GM20431 (cell line): ENCODE measurements at regions not wholly inside any gene's neighbourhood (a gene's known extent, or its start where the extent isn't known, plus 50 kb on each side); places are given as distances from the start of the nearest gene placed in this dataset.

ENCODE experiments used
- in situ Hi-C: fragments of 300-500 bp; cut with MseI, MboI; formaldehyde crosslinking; loops from one replicate; pipeline ENCODE4 v1.15.0; 2020; ENCODE audit warnings: low sequenced_read_pairs; ENCODE audit not compliant: unreplicated experiment

- in situ Hi-C loops, result no loop called here
These were observed 472.7 kb upstream of the NBEA start for GRCh38 chr13:34469196-34469986.

GRCh38 chr13:34474187-34474868 lies 467.7 kb upstream of the NBEA start:
- in situ Hi-C loops, result no loop called here

GRCh38 chr13:34478376-34478775 lies 463.7 kb upstream of the NBEA start:
- in situ Hi-C loops, result no loop called here

GRCh38 chr13:34502011-34502410 lies 440.1 kb upstream of the NBEA start:
- in situ Hi-C loops, result no loop called here

GRCh38 chr13:34502621-34503020 lies 439.4 kb upstream of the NBEA start:
- in situ Hi-C loops, result no loop called here

GRCh38 chr13:34506796-34507195 lies 435.3 kb upstream of the NBEA start:
- in situ Hi-C loops, result no loop called here

- in situ Hi-C loops, result no loop called here
These were observed 434.4 kb upstream of the NBEA start for GRCh38 chr13:34507630-34508029.

- in situ Hi-C loops, result no loop called here
These were observed 429.3 kb upstream of the NBEA start for GRCh38 chr13:34512817-34513216.

- in situ Hi-C loops, result no loop called here
These were observed 428.5 kb upstream of the NBEA start for GRCh38 chr13:34513526-34513925.

- in situ Hi-C loops, result no loop called here
These were observed 426.9 kb upstream of the NBEA start for GRCh38 chr13:34515201-34515600.

- in situ Hi-C loops, result no loop called here
These were observed 420.9 kb upstream of the NBEA start for GRCh38 chr13:34521171-34521570.

- in situ Hi-C loops, result no loop called here
These were observed 419.3 kb upstream of the NBEA start for GRCh38 chr13:34522808-34523207.

GRCh38 chr13:34523406-34523805 lies 418.7 kb upstream of the NBEA start:
- in situ Hi-C loops, result no loop called here

GRCh38 chr13:34533941-34534340 lies 408.1 kb upstream of the NBEA start:
- in situ Hi-C loops, result no loop called here

- in situ Hi-C loops, result no loop called here
These were observed 399.7 kb upstream of the NBEA start for GRCh38 chr13:34542321-34542720.

- in situ Hi-C loops, result no loop called here
These were observed 398.2 kb upstream of the NBEA start for GRCh38 chr13:34543836-34544235.

GRCh38 chr13:34545461-34545860 lies 396.6 kb upstream of the NBEA start:
- in situ Hi-C loops, result no loop called here

- in situ Hi-C loops, result no loop called here
These were observed 395.5 kb upstream of the NBEA start for GRCh38 chr13:34546344-34547250.

- in situ Hi-C loops, result no loop called here
These were observed 394.1 kb upstream of the NBEA start for GRCh38 chr13:34547929-34548328.

GRCh38 chr13:34553376-34553775 lies 388.7 kb upstream of the NBEA start:
- in situ Hi-C loops, result no loop called here

GRCh38 chr13:34555988-34556387 lies 386.1 kb upstream of the NBEA start:
- in situ Hi-C loops, result no loop called here
